K562 (cell line): ENCODE measurements at regions not wholly inside any gene's neighbourhood (a gene's known extent, or its start where the extent isn't known, plus 50 kb on each side); places are given as distances from the start of the nearest gene placed in this dataset.
A peak's percentile ranks its signal among the peaks of the same experiment; 100 is the strongest.

Experiments used
- ATAC-seq: fragments of 200-7000 bp; cut with Tn5 transposase; 3 replicates; pipeline ENCODE4 v1.9.1; 2020; ENCODE audit warnings: moderate library complexity
- BruUV-seq: library from RNA; stranded (reverse); fragments of 400-500 nt; replicated peaks from 2 replicates; lab custom pipeline; 2021; lab: Mats Ljungman, UMichigan
- CTCF ChIA-PET: fragments of 300-600 bp; formaldehyde crosslinking; extraction: SDS; loops from one replicate; lab custom pipeline; 2021; ENCODE audit warnings: low intra/inter-chr PET ratio; lab: Yijun Ruan, JAX
- POLR2A ChIA-PET: fragments of 300-600, 350-650 bp; sonication (Branson Sonifier 250); formaldehyde crosslinking; extraction: SDS; loops from one replicate; lab custom pipeline; 2021; ENCODE audit warnings: antibody characterized with exemption, inconsistent platforms; lab: Yijun Ruan, JAX
- DNase-seq, 4 experiments: peaks; one replicate each; pipeline versions ENCODE4 v3.0.0 to v3.0.0-alpha.2; 2011 to 2018; ENCODE audit warnings: low spot score in 3 of 4, mixed read lengths in 3 of 4; ENCODE audit errors: extremely low read depth in 1 of 4
- FAIRE-seq: peaks from 2 replicates; lab custom pipeline; 2011; peaks lifted over from hg19 to GRCh38; lab: Jason Lieb, UNC
- H2AFZ ChIP-seq: 2 replicates; pipeline ENCODE4 v1.6.0; 2011; ENCODE audit warnings: low read depth, low read length, control low read depth, inconsistent platforms
- H3K27ac ChIP-seq: fragments of 200-600 bp; 3 replicates; pipeline ENCODE4 v1.8.0; 2011; ENCODE audit warnings: low read depth, mild to moderate bottlenecking, control low read depth, inconsistent platforms, low read length, moderate library complexity, mixed read lengths; ENCODE audit errors: extremely low read depth
- H3K27me3 ChIP-seq, 2 experiments: fragments of 300-600 bp in 1 of 2; 2 replicates in 1 of 2; 3 replicates in 1 of 2; pipeline versions ENCODE4 v1.6.0 to v1.8.0; 2011; ENCODE audit warnings: inconsistent platforms in 2 of 2, low read length in 2 of 2, mild to moderate bottlenecking in 1 of 2, mixed read lengths in 1 of 2, moderate library complexity in 1 of 2; ENCODE audit not compliant: control insufficient read depth in 2 of 2, insufficient read depth in 2 of 2
- H3K36me3 ChIP-seq: fragments of 300-600 bp; 3 replicates; pipeline ENCODE4 v1.8.0; 2011; ENCODE audit warnings: mild to moderate bottlenecking, low read length, inconsistent platforms; ENCODE audit not compliant: control insufficient read depth, insufficient read depth
- H3K4me1 ChIP-seq, 2 experiments: fragments of 200-600 bp in 1 of 2; replicated peaks in 1 of 2; 2 replicates in 1 of 2; 3 replicates in 1 of 2; pipeline versions ENCODE4 v1.5.1 to v1.8.0; 2011; ENCODE audit warnings: inconsistent platforms in 2 of 2, low read length in 2 of 2, mild to moderate bottlenecking in 1 of 2, mixed read lengths in 1 of 2, moderate library complexity in 1 of 2; ENCODE audit not compliant: control insufficient read depth in 2 of 2, insufficient read depth in 2 of 2
- H3K4me2 ChIP-seq: 2 replicates; pipeline ENCODE4 v1.6.1; 2011; ENCODE audit warnings: low read length, control low read depth, inconsistent platforms, mixed read lengths; ENCODE audit not compliant: insufficient read depth
- H3K4me3 ChIP-seq: fragments of 200-600 bp; sonication (generic), shearing (Covaris generic); 2 replicates; pipeline ENCODE4 v1.5.1; 2016; ENCODE audit warnings: control low read depth, inconsistent platforms
- H3K79me2 ChIP-seq: fragments of 200-600 bp; 3 replicates; pipeline ENCODE4 v1.8.0; 2011; ENCODE audit warnings: low read length, inconsistent platforms; ENCODE audit not compliant: control insufficient read depth, insufficient read depth
- H3K9ac ChIP-seq, 2 experiments: 2 replicates each; pipeline versions ENCODE4 v1.6.0 to v1.6.1; 2011; ENCODE audit warnings: low read depth in 2 of 2, low read length in 2 of 2, control low read depth in 1 of 2, inconsistent platforms in 1 of 2, mild to moderate bottlenecking in 1 of 2, mixed read lengths in 1 of 2; ENCODE audit not compliant: insufficient read depth in 1 of 2
- H3K9me1 ChIP-seq: one replicate; pipeline ENCODE4 v1.6.0; 2011; ENCODE audit warnings: inconsistent platforms, mild to moderate bottlenecking, low read length, moderate library complexity; ENCODE audit not compliant: control insufficient read depth, insufficient read depth
- H3K9me3 ChIP-seq: replicated peaks from 2 replicates; pipeline ENCODE4 v1.5.1; 2011; ENCODE audit warnings: low read depth, low read length, inconsistent platforms; ENCODE audit not compliant: control insufficient read depth, insufficient read depth
- H4K20me1 ChIP-seq: replicated peaks from 2 replicates; pipeline ENCODE4 v1.6.1; 2011; ENCODE audit warnings: low read length, inconsistent platforms, mixed read lengths; ENCODE audit not compliant: control insufficient read depth, insufficient read depth
- FOXK2 ChIP-seq, 2 experiments: fragments of 450-650 bp; IDR thresholded peaks in 1 of 2; conservative IDR thresholded peaks in 1 of 2; 2 replicates each; pipeline ENCODE4 v1.6.1; 2016; ENCODE audit warnings: low read depth in 2 of 2, mild to moderate bottlenecking in 1 of 2
- HIVEP1 ChIP-seq: fragments of 250-450 bp; sonication (Bioruptor Pico); IDR thresholded peaks from 2 replicates; pipeline ENCODE4 v1.4.0; 2020; ENCODE audit warnings: mild to moderate bottlenecking
- IRF2 ChIP-seq: sonication (generic); formaldehyde crosslinking; IDR thresholded peaks from 2 replicates; pipeline ENCODE4 v1.8.1; 2022; ENCODE audit warnings: mild to moderate bottlenecking, missing genetic modification reagents
- RB1 ChIP-seq: fragments of 450-650 bp; IDR thresholded peaks from 2 replicates; pipeline ENCODE4 v1.6.1; 2017; ENCODE audit warnings: low read depth, mild to moderate bottlenecking
- SMAD1 ChIP-seq: fragments of 150-350 bp; IDR thresholded peaks from 2 replicates; pipeline ENCODE4 v1.6.1; 2014; ENCODE audit warnings: low read length, low read depth; ENCODE audit not compliant: partially characterized antibody
- SMC3 ChIP-seq: conservative IDR thresholded peaks from 2 replicates; pipeline ENCODE4 v1.6.1; 2011; ENCODE audit warnings: low read depth, low read length, improper control_type of control experiment; ENCODE audit not compliant: insufficient read depth
- ZNF12 ChIP-seq: sonication (generic); formaldehyde crosslinking; IDR thresholded peaks from 2 replicates; pipeline ENCODE4 v1.4.0; 2020; ENCODE audit warnings: mild to moderate bottlenecking, missing genetic modification reagents
- ZNF239 ChIP-seq: fragments of 250-450 bp; sonication (Bioruptor Pico); IDR thresholded peaks from 2 replicates; pipeline ENCODE4 v1.4.0; 2020; ENCODE audit warnings: mild to moderate bottlenecking
- ZNF384 ChIP-seq: IDR thresholded peaks from 2 replicates; pipeline ENCODE4 v1.6.1; 2012; ENCODE audit warnings: low read depth, low read length, improper control_type of control experiment
- ZNF766 ChIP-seq: fragments of 200-800 bp; sonication (Bioruptor generic); conservative IDR thresholded peaks from 2 replicates; pipeline ENCODE4 v1.6.1; 2016; ENCODE audit warnings: missing genetic modification characterization, missing compliant biosample characterization
- WGBS: fragments of 100-300 bp; shearing (Covaris generic); methylation state at CpG from one replicate; pipeline ENCODE4 v1.1.6; 2016; ENCODE audit warnings: low coverage, mixed read lengths; ENCODE audit not compliant: insufficient coverage; ENCODE audit errors: missing lambda C conversion rate; 5-methylcytosine and 5-hydroxymethylcytosine counted together
- in situ Hi-C: fragments of 300-500 bp; cut with MboI; formaldehyde crosslinking; loops from 4 replicates; pipeline ENCODE4 v1.15.0; 2018; ENCODE audit warnings: inconsistent platforms, mixed read lengths
- intact Hi-C: fragments of 100-400 bp; cut with micrococcal nuclease; formaldehyde crosslinking; loops from 2 replicates; pipeline ENCODE4 v1.14.2; 2022
- TF ChIP-seq, protein P1 (sequence below): fragments of 450-650 bp; IDR thresholded peaks from 2 replicates; pipeline ENCODE4 v1.7.1; 2018; ENCODE audit warnings: mild to moderate bottlenecking, low read depth; ENCODE audit not compliant: partially characterized antibody

DNA sequence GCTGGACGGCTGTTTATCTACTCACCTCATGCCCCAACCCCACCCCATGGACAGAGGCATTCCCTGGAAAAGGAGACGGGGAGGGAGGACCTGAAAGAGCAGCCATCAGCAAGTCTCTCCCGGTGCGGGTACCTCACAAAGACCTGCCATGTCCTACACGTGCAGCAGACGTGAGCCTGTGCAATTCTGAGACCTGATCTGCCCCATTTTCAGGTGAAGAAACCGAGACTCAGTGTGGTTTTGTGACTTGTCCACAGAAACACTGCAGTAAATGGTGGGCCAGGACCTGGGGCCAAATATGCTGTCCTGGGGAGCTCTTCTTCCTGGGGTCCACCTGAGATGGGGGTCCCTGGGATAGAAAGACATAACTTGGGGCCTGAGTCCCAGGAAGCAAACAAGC lies 137.0 kb upstream of the LINGO1 start:
- in situ Hi-C loops = no loop called here
- CTCF ChIA-PET = no interaction called here

DNA sequence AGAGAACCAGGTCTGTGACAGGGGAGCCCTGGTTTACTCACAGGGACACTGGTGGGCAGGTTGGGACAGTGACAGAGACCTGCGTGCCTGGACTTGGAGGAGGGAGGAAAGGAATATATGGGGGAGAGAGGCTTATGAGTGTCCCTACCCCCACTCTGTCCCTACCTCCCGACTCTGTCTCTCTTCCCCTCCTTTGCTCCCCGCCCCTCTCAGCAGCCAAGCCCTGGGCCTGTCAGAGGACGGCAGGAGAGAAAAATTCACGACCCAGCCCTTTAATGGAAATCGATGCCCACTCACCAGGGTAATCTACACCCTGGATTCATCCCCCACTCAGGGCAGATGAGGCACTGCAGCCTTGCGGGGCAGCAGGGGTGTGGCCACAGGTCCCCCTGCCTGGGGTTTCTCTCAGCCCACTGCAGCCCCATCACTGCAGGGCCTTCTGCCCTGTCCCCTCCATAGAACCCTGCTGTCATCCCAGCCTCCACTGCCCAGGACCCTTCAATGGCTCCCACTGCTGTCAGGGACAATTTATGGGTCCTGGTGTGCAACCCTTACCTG lies 135.9 kb upstream of the LINGO1 start:
- DNase-seq (no peak), FAIRE-seq (no peak), ATAC-seq (no peak)
- no peaks in the 10 kb centered on the region for H3K36me3 ChIP-seq
- H3K27ac ChIP-seq = no peak overlapping the region
- no peaks in the 10 kb centered on the region for H3K79me2 ChIP-seq
- H3K4me1 ChIP-seq = peaks cover 0 to 20% of the 10 kb centered on the region in 2 experiments; a peak in 2 of 5 replicates
- no TSS peak for BruUV-seq
- in situ Hi-C loops (no loop called here), intact Hi-C loops (no loop called here)
- H3K9ac ChIP-seq = peak overlapping the region in 1 of 2 experiments; percentile 39; a peak in 1 of 4 replicates
- no peaks in the 10 kb centered on the region for H3K9me1 ChIP-seq
- no peak overlapping the region for H3K4me3 ChIP-seq
- H3K9me3 ChIP-seq = no peaks in the 10 kb centered on the region
- no peak overlapping the region for H3K4me2 ChIP-seq
- no peak overlapping the region for H2AFZ ChIP-seq
- 0 out of 2 replicates have a peak, but pooled peaks cover 3% of the 10 kb centered on the region for H4K20me1 ChIP-seq
- ChIA-PET CTCF (no interaction called here), POLR2A (no interaction called here)
- peaks cover 0 to 10% of the 10 kb centered on the region in 2 experiments; a peak in 1 of 5 replicates for H3K27me3 ChIP-seq
- no peak for TF ChIP-seq RB1
- TF ChIP-seq IRF2 (CRISPR knock-in tag) = no peak
- no peak for TF ChIP-seq ZNF239 (CRISPR knock-in tag)
- no peak for TF ChIP-seq HIVEP1 (CRISPR knock-in tag)
- TF ChIP-seq FOXK2 (conservative IDR thresholded peaks at IDR 0.05 in 1 of 2, IDR thresholded peaks at IDR 0.05 in 1 of 2; ENCODE audit: low read depth in 2 of 2) = no peak
- TF ChIP-seq SMAD1 = no peak
- TF ChIP-seq, protein P1, sequence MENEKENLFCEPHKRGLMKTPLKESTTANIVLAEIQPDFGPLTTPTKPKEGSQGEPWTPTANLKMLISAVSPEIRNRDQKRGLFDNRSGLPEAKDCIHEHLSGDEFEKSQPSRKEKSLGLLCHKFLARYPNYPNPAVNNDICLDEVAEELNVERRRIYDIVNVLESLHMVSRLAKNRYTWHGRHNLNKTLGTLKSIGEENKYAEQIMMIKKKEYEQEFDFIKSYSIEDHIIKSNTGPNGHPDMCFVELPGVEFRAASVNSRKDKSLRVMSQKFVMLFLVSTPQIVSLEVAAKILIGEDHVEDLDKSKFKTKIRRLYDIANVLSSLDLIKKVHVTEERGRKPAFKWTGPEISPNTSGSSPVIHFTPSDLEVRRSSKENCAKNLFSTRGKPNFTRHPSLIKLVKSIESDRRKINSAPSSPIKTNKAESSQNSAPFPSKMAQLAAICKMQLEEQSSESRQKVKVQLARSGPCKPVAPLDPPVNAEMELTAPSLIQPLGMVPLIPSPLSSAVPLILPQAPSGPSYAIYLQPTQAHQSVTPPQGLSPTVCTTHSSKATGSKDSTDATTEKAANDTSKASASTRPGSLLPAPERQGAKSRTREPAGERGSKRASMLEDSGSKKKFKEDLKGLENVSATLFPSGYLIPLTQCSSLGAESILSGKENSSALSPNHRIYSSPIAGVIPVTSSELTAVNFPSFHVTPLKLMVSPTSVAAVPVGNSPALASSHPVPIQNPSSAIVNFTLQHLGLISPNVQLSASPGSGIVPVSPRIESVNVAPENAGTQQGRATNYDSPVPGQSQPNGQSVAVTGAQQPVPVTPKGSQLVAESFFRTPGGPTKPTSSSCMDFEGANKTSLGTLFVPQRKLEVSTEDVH = no peak
- TF ChIP-seq ZNF12 (CRISPR knock-in tag) = no peak
- TF ChIP-seq, all 486 proteins: peak for 0
- 7% methylated on average over 6 of the region's 7 CpGs for WGBS

More for the DNA sequence above, 137.0 kb upstream of the LINGO1 start:
- no peaks in the 10 kb centered on the region for H3K79me2 ChIP-seq
- DNase-seq = no peak
- H3K9me1 ChIP-seq = no peaks in the 10 kb centered on the region
- H3K27me3 ChIP-seq = peaks cover 0 to 6% of the 10 kb centered on the region in 2 experiments; a peak in 1 of 5 replicates
- no peak overlapping the region for H3K4me3 ChIP-seq
- no peak for TF ChIP-seq ZNF766
- no peak for TF ChIP-seq ZNF384
- TF ChIP-seq SMC3 = 0 out of 2 replicates have a peak, but pooled peaks have one; percentile 12
- TF ChIP-seq, all 486 proteins: peak for 1
- H3K4me2 ChIP-seq = no peak overlapping the region
- BruUV-seq = no TSS peak
- 0 out of 2 replicates have a peak, but pooled peaks cover 3% of the 10 kb centered on the region for H4K20me1 ChIP-seq
- H2AFZ ChIP-seq = no peak overlapping the region
- H3K9me3 ChIP-seq = no peaks in the 10 kb centered on the region
- no peak overlapping the region for H3K27ac ChIP-seq
- POLR2A ChIA-PET = interaction anchor here (0.6 kb wide), 1 partner anchor 21 kb away, joined by 3 read pairs; no protein-coding TSS in a partner anchor
- H3K9ac ChIP-seq = peak overlapping the region in 1 of 2 experiments; percentile 31; a peak in 1 of 4 replicates
- intact Hi-C loops = no loop called here
- H3K4me1 ChIP-seq = peaks cover 0 to 24% of the 10 kb centered on the region in 2 experiments; a peak in 2 of 5 replicates
- 7% methylated on average over 2 of the region's 7 CpGs for WGBS
- no peaks in the 10 kb centered on the region for H3K36me3 ChIP-seq
- ATAC-seq (no peak), FAIRE-seq (no peak)
